C1 segment of cervical spinal cord (tissue), 14 donors: ENCODE measurements at regions not wholly inside any gene's neighbourhood (a gene's known extent, or its start where the extent isn't known, plus 50 kb on each side); places are given as distances from the start of the nearest gene placed in this dataset.
"Not testable (repeated sequence)": the region's sequence is repeated elsewhere in the genome, so short reads cannot be mapped to it uniquely, and the experiment has no call there.

Experiments used
- DNase-seq, 14 donors: peaks; one replicate each; lab custom pipeline; 2025; lab: John Stamatoyannopoulos, UW

DNA sequence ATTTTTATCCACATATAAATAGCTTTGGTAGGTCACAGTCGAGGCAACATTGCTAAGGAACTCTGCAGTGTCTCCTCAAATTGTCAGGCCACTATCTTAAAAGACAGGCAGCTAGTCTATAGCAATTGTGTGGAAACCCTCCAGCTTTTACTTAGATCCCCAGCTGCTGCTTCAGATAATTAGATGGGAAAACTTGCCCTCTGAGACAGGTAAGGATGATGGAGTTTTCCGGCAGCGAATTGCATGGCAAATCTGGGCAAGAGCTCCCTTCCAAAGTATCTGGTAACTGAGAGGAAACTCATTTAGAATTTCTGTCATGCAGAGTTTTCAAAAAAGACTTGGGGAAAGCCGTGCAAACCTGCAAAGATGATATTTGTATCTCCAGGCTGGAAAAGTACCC lies 886.2 kb downstream of the UQCRFS1 start:
- no peak for DNase-seq

DNA sequence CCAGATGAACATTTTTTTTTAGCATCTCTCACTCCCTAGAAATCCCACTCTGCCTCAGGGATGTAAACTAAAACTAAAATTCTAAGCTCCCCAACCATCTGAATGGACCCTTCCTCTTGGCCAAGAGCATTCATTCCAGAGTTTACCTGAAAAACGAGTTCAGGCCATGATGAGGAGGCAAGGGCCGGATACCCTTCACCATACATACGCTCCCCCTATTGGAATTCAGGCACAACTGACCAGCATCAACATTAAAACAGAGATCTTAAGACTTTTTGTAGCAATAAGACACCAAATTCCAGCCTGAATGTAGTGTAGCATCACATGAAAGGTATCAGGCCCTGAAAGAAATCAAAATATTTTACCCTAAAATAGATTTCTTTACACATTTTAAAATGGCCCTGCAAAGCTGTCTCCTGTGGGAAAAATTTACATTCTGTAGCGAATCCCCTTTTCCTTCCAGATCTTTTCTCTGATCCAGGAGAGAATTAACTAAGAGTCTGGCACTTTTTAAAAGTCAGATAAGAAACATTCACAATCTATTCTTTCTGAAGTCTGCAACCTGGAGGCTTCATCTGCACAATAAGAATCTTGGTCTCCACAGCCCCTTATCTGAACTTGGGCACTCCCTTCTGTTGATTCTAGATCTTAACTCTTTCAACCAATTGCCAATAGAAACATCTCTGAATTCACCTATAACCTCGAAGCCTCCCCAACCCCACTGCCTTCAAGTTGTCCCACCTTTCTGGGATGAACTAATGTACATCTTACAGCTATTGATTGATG lies 888.5 kb downstream of the UQCRFS1 start:
- no peak for DNase-seq

DNA sequence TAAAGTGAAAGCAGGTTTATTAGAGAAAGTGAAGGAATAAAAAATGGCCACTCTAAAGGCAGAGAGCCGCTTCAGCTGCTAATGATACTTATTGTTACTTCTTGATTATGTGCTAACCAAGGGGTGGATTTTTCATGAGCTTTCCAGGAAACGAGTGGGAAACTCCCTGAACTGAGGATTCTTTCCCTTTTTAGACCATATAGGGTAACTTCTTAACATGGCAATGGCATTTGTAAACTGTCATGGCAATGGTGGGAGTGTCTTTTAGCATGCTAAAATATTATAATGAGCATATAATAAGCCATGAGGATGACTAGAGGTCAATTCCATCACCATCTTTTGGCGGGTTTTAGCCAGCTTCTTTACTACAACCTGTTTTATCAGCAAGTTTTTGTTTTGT lies 890.0 kb downstream of the UQCRFS1 start:
- no peak for DNase-seq

DNA sequence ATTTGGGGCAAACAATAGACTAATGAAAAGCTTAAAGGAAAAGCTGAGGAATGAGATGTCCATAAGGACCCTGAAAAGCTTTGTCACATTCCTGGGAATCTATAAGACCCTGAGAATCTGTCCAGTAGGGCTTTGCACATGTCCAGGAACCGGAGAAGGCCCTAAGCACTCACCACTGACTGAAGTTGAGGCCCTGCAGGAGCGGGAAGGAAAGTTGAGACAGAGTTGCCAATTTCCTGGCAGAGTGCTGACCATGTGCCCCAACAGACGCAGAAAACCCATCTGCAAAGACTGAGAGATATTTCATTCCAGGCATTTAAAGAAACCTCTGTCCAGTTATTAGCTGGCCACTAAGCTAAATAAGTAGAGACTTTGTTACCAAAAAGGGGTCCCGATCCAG lies 890.5 kb downstream of the UQCRFS1 start:
- DNase-seq = no peak

DNA sequence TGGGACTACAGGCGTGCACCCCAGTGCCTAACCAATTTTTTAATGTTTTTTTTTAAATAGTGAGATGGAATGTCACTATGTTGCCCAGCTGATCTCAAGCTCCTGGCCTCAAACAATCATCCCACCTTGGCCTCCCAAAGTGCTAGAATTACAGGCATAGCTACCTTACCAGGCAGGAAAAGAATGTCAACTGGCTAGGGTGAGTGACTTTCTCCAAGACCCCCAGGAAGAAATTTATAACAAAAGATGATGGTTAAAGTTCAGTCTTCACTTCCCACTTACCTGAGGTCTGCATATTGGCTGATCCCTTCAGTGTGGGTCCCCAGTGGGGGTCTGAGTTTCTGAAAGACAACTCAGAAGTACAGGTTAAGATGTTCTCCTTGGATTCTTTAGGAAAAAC lies 893.0 kb downstream of the UQCRFS1 start:
- DNase-seq = no peak

DNA sequence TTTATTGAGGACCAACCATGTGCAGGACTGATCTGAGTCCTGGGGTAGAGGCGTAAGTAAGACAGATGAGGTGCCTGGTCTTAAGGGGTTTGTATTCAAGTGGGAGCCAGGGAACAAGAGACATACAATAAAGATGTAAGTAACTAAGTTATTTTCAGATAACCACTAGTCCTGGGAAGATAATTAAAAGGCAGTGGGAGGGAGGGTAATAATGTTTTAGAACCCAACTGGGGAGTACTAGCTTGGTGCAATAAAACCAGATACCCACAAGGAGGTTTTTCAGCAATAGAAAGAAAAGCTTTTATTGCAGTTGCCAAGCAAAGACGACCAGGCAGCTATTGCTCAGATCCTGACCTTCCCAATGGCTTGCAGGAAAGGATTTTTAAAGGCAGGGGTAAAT lies 893.7 kb downstream of the UQCRFS1 start:
- DNase-seq = no peak

DNA sequence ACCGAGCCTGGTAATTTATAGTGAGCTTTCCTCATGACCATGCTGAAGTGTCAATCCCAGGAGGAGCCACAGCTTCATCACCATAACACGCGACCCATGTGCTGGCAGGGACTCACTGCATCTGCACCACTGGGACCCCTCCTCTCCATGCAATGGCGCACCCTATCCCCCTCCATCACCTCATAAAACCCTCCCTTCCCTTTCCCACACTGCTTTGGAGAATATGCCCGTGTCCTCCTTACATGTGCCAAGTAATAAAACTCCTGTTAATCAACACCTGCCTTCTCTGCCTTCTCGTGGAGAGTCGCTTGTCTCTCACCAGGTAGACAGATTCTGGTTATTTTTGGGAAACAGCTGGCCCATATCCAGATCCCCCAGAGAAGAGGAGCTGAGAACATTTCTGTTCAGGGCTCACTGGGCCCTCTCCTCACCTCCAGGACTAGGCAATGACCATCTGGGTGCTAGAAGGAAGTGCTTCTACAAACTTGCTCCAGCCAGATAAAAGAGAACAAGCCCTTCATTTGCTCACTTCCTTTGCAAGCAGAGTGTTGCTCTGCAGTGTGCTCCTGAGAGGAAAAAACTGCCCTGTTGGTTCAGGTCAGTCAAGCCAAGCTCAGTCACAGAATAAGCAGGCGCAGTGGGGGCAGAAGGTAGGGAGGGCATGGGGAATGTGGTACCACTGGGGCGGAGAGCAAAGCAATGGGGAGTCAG lies 894.3 kb downstream of the UQCRFS1 start:
- no peak for DNase-seq

DNA sequence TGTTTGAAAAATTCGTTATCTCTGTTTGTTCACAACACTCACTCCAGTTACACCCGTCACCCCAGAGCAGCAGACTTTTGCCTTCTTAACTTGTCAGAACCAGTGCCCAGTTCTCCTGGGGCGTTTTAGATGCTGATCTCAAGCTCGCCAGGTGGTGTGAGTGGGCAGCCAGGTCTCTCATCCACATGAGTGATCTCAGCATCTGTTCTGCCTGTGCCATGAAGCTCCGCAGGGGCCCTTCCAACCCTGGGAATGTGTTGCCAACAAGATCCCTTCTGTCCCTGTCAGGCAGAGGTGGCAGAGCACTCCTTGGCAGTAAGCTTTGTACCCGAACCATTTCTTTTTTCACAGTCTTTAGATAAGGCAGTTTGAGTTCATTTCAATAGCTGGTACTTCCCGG lies 896.5 kb downstream of the UQCRFS1 start:
- DNase-seq = no peak

DNA sequence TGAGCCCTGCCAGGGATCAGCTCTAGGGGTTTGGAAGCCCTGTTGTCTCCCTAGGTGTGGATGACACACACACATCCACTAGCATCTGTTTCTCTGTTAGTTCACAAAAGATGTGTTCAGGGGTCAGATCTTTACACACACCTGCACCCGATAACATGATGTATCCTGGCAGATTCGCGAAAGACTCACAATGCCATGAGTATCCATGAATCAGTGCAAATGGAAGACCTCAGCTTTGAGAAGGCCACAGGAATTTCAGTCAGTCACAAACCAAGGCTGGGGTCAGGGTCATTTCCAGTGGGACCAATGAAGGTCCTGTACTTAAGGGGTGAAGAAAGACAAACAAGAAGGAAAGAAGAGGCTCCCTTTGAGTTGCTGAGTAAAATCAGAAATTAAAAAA lies 898.2 kb downstream of the UQCRFS1 start:
- DNase-seq = no peak

DNA sequence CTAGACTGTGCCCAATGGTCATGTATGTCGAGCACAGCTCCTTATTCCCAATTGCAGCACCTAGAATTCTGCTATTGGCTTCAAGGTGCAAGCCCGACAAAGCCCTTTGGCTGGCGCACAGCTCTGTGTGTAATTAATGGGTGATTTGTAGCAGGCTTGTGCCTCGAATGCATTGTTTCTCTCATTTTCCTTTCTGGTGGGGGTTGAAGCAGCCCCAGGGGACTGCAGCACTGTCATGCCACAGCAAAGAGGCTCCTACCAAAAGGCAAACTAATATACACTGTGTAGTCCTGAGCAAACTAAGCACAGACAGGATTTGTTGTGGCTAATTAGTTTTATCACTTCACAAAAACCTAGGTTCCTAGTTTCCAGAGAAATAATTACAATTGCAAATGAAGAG lies 898.7 kb downstream of the UQCRFS1 start:
- DNase-seq = no peak

DNA sequence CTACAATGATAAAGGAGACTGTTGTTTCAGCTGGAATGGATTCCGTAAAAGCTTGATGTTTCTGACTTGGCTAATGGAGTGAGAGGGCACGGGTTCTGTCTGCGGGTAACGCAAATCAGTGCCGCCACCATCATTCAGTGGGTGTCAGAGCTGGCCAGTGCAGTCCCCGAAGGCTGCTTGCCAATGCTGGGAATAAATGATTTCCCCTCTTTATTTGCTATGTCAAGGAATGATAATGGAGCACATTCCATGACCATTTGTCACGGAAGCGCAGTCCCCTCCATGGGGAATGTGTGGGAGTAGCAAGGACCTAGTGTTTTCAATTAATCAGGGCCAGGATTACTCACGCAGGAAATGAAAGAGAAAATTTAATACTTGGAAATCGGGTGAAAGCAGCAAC lies 899.3 kb downstream of the UQCRFS1 start:
- peak in 2 of 14 donors; percentile 19 to 36 for DNase-seq

DNA sequence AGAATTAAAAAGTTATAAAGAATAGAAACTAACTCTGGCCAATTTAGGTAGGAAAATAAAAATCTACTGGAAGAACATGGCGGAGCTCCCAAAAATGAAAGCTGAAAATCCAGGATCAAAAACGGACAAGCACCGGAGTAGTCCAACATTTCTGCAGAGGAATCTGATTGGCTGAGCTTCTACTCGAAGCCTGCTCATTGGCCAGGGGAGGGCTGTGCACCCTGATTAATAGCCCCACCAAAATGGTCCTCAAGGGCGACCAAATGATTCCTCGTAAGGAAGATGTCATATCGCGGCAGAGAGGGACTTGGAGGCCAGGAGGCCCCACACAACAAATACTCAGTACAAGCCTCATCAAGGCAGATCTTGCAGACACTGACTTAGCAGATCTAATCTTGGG lies 900.7 kb downstream of the UQCRFS1 start:
- DNase-seq = no peak

DNA sequence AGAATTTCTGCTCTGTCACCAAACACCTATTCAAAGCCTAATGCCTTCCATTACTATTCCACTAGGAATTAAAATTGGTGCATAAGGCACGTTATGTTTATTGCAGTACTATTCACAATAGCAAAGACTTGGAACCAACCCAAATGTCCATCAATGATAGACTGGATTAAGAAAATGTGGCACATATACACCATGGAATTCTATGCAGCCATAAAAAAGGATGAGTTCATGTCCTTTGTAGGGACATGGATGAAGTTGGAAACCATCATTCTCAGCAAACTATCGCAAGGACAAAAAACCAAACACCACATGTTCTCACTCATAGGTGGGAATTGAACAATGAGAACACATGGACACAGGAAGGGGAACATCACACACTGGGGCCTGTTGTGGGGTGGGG lies 902.1 kb downstream of the UQCRFS1 start:
- DNase-seq = not testable (repeated sequence)

DNA sequence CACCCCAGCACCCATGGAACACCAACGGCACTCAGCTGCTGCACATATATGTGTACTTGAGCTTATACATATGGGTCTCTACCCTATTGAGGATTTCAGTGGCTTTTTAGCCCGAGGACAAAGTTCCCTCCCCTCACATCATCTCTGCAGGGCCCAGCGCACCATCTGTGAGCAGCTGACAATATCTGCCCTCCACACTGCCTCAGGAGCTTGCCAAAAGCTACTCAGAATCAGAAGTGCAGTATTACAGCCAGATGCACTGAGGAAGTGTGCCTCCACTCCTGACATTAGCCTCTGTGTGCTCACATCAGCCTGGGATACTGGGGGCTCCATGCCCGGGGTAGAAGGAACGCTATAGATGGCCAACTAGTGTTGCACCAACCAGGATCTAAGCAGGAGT lies 903.9 kb downstream of the UQCRFS1 start:
- no peak for DNase-seq

DNA sequence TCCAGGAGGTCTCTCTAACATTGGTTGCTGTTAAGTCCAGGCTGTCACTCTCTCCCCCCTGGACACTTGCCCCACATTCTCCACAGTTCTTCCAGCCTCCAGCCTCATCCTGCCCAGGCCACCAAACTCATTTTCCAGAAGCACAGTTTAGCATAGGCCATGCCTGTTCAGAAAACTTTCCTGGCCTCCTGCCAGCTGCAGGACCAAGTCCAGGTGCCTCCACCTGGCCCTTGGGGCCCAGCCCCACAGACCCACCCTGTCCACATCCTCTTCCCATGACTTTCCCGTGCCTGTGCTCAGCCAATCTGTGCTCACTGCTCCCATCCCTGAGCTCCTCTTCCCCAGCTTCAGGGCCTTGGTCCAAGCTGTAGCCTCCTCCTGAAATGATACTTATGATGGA lies 905.0 kb downstream of the UQCRFS1 start:
- DNase-seq = no peak

DNA sequence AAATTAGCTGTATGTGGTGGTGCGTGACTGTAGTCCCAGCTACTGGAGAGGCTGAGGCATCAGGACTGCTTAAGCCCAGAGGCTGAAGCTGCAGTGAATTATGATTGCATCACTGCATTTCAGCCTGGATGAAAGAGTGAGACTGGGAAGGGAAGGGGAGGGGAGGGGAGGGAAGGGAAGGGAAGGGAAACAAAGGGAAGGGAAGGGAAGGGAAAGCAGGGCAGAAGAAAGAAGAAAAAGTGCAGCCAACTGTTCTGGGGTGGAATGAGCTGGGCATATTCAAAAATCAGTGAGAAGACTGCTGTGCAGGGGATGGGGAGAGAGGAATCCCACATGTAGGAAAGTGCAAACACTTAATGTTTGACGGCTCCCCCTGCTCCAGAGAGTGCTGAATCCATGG lies 905.5 kb downstream of the UQCRFS1 start:
- DNase-seq = no peak

DNA sequence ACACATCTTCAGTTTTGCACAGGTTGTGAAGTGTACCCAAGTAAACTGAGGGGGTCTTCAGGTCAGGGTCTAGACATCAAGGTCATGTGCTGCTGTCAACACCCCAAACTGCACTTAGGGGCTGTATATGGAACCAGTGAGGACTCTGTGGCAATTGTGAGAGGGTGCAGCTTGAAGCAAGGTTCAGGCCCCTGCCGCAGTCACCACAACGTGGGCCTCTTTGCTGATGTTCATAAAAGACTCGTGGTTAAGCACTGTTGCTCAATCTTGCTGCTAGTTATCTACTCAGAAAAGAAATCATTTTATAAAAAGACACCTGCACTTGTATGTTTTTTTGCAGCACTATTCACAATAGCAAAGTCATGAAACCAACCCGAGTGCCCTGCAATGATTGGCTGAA lies 907.4 kb downstream of the UQCRFS1 start:
- no peak for DNase-seq

DNA sequence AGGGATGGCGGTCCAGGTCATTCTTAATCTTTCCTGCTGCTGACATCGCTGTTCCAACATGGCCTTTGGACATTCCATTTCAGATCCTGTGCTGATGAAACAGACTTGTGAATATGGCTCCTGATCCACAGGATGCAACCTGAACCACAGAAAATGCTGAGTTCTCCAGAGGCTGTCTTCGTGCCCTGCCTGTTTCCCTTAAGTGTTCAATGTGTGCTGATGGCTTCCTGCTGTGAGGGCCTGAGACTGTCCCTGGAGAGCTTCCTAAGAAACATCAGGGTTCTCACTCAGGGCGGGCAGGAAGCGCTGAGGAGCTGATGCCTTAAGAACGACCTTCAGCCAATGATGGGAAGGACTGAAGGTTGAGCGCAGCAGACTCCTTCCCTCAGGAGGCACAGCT lies 909.4 kb downstream of the UQCRFS1 start:
- no peak for DNase-seq

DNA sequence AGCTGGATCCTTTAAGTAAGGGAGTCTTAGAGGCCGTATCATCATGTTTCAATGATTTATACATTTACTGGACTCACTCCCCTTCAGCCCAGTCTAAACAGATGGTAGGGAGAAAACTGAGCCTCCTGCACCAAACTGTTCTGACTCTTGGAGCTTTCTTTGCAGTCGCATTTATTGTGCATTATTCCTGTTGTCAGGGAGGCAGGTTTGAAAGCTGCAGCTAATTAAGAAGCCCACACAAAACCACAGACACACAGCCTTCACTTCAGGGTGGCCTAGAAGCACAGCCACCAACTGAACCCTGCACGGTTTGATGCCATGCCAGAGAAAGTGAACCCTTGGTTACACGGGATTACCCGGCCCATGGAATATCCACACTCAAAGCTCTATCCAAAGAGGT lies 911.0 kb downstream of the UQCRFS1 start:
- DNase-seq = no peak

DNA sequence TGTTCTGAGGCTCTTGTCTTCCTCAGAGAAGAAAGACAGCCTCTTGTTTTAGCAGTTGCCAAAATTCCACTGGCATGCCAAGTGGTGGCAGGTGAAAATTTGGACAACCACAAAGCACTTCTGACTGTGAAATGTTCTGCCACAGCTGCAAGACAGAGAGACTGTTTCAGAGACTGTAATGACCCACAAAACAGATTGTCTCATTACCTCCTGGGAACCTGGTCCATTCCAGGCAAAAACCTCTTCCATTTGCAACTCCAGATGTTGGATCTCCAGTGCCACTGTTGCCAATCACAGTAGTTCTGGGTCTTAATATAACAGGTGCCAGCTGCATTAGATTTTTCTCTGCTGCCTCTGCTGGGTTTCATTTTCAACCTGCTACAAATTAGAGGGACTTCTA lies 911.5 kb downstream of the UQCRFS1 start:
- no peak for DNase-seq

DNA sequence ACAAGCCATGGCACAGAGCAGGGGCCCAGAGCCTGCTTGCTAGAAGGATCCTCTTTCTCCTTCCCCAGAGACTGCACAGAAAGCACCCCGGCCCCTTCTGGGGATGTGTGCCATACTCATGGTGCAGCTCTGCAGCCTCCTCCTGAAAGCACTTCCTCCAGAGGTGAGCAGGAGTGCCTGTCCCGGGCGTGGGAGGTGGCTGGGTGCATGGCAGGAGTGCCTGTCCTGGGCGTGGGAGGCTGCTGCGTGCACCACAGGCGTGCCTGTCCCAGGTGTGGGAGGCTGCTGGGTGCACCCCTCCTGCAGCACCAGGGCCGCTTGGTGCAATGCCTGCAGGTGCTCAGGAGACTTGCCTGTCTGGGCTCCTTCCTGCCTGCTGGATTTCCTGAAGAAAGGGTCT lies 913.3 kb downstream of the UQCRFS1 start:
- no peak for DNase-seq

DNA sequence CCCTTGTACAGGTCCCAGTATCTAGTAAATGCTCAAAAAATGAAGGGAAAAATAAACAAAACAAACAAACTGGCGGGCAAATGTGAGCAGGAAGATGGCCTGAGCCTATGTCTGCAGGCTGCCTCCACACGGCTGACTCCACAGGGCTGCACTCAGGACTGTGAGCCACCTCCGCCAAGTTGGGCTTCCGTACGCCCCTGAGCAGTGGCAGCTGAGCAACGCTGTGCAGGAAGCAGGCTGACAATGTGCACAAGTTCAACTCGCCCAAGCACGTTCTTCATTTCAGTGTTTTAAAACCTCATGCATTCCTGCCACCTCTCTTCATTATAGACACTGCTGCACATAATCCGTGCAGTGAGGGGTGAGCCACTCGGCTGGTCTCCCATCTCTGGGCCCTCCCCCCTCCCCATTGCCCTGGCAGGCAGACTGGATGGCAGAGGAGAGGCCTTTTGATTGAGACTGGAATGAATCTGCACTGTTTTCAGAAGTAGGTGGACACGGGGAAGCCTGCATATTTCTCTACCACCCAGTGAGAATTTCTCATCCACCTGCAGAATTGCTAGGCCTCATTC lies 915.3 kb downstream of the UQCRFS1 start:
- DNase-seq = peak in 1 of 14 donors; percentile 8

DNA sequence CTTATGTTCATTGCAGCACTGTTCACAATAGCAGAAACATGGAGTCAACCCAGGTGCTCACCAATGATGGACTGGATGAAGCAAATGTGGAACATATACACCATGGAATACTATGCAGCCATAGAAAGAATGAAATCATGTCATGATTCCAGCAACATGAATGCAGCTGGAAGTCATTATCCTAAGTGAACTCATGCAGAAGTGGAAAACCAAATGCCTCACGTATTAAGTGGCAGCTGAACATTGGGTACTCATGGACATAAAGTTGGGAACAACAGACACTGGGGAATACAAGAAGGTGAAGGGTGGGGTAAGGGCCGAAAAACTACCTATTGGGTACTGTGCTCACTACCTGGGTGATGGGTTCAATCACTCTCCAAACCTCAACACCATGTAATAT lies 915.9 kb downstream of the UQCRFS1 start:
- no peak for DNase-seq
